H1 (cell line): ENCODE measurements at regions not wholly inside any gene's neighbourhood (a gene's known extent, or its start where the extent isn't known, plus 50 kb on each side); places are given as distances from the start of the nearest gene placed in this dataset.

ENCODE experiments used
- CTCF ChIA-PET: fragments of 300-600 bp; sonication (Branson Sonifier 250); formaldehyde crosslinking; loops from one replicate; lab custom pipeline; 2021; ENCODE audit not compliant: partially characterized antibody; lab: Charles Lee
- POLR2A ChIA-PET: fragments of 300-600 bp; sonication (Branson Sonifier 250); formaldehyde crosslinking; loops from one replicate; lab custom pipeline; 2021; ENCODE audit warnings: inconsistent platforms; ENCODE audit not compliant: partially characterized antibody; lab: Charles Lee
- DNase-seq, 2 experiments: peaks; one replicate each; pipeline versions ENCODE4 v3.0.0 to v3.0.0-alpha.2; 2010 to 2022; ENCODE audit warnings: low spot score in 2 of 2, low read depth in 1 of 2, mixed read lengths in 1 of 2
- FAIRE-seq: peaks from 2 replicates; lab custom pipeline; 2011; peaks lifted over from hg19 to GRCh38; lab: Jason Lieb, UNC
- H2AFZ ChIP-seq: 2 replicates; pipeline ENCODE4 v1.8.1; 2012; ENCODE audit warnings: low read length, inconsistent platforms
- H2AK5ac ChIP-seq: 2 replicates; pipeline ENCODE4 v1.6.1; 2013; ENCODE audit warnings: low read depth, low read length
- H2BK120ac ChIP-seq: replicated peaks from 2 replicates; pipeline ENCODE3; 2013; ENCODE audit warnings: low read depth, low read length, inconsistent platforms
- H2BK12ac ChIP-seq: 2 replicates; pipeline ENCODE4 v1.6.1; 2013; ENCODE audit warnings: low read depth, low read length
- H2BK15ac ChIP-seq: 2 replicates; pipeline ENCODE4 v1.6.1; 2013; ENCODE audit warnings: low read length
- H2BK20ac ChIP-seq: 2 replicates; pipeline ENCODE4 v1.6.1; 2013; ENCODE audit warnings: low read length
- H2BK5ac ChIP-seq: 2 replicates; pipeline ENCODE4 v1.6.1; 2013; ENCODE audit warnings: low read depth, low read length
- H3K14ac ChIP-seq: 2 replicates; pipeline ENCODE4 v1.6.1; 2013; ENCODE audit warnings: inconsistent platforms; ENCODE audit not compliant: insufficient read length
- H3K18ac ChIP-seq: 2 replicates; pipeline ENCODE4 v1.6.1; 2013; ENCODE audit warnings: low read length; ENCODE audit errors: extremely low read depth
- H3K23ac ChIP-seq: 2 replicates; pipeline ENCODE4 v1.6.1; 2013; ENCODE audit warnings: inconsistent platforms; ENCODE audit not compliant: insufficient read length
- H3K23me2 ChIP-seq: 2 replicates; pipeline ENCODE4 v1.6.1; 2013; ENCODE audit warnings: low read depth, low read length
- H3K27ac ChIP-seq: 2 replicates; pipeline ENCODE4 v1.6.1; 2011; ENCODE audit warnings: low read depth, low read length, inconsistent platforms
- H3K27me3 ChIP-seq, 4 experiments: replicated peaks in 1 of 4; 1 replicate in 1 of 4; 2 replicates in 3 of 4; pipeline versions ENCODE4 v1.6.1 to v1.8.1; 2011 to 2013; ENCODE audit warnings: low read length in 3 of 4, mild to moderate bottlenecking in 3 of 4, inconsistent platforms in 2 of 4, mixed read lengths in 2 of 4, moderate library complexity in 1 of 4; ENCODE audit not compliant: control insufficient read depth in 3 of 4, insufficient read depth in 3 of 4; ENCODE audit errors: extremely low read depth in 1 of 4
- H3K36me3 ChIP-seq, 4 experiments: 2 replicates each; pipeline versions ENCODE4 v1.6.1 to v1.8.1; 2011 to 2013; ENCODE audit warnings: mild to moderate bottlenecking in 4 of 4, low read length in 3 of 4, moderate library complexity in 2 of 4, control low read depth in 1 of 4, inconsistent platforms in 1 of 4; ENCODE audit not compliant: insufficient read depth in 4 of 4, control insufficient read depth in 2 of 4
- H3K4ac ChIP-seq: replicated peaks from 2 replicates; pipeline ENCODE3; 2013; ENCODE audit warnings: low read length, low read depth, mixed read lengths, inconsistent platforms; ENCODE audit not compliant: insufficient read length
- H3K4me1 ChIP-seq, 4 experiments: replicated peaks in 1 of 4; 1 replicate in 1 of 4; 2 replicates in 3 of 4; pipeline versions ENCODE4 v1.6.1 to v1.8.1; 2011 to 2013; ENCODE audit warnings: low read length in 3 of 4, inconsistent platforms in 2 of 4, mixed read lengths in 1 of 4; ENCODE audit not compliant: insufficient read depth in 4 of 4, control insufficient read depth in 3 of 4
- H3K4me2 ChIP-seq, 2 experiments: 2 replicates each; pipeline versions ENCODE4 v1.6.1 to v1.8.1; 2011 to 2013; ENCODE audit warnings: low read depth in 2 of 2, low read length in 2 of 2, control low read depth in 1 of 2, inconsistent platforms in 1 of 2, mild to moderate bottlenecking in 1 of 2; ENCODE audit not compliant: insufficient read depth in 1 of 2
- H3K4me3 ChIP-seq, 4 experiments: fragments of 200-600, 300-600 bp in 1 of 4; sonication (generic), shearing (Covaris generic), sonication (Bioruptor Twin) in 1 of 4; 2 replicates each; pipeline versions ENCODE4 v1.5.1 to v1.8.1; 2011 to 2016; ENCODE audit warnings: low read length in 4 of 4, low read depth in 3 of 4, control low read depth in 2 of 4, inconsistent platforms in 2 of 4, mild to moderate bottlenecking in 2 of 4, mixed read lengths in 1 of 4, moderate library complexity in 1 of 4; ENCODE audit not compliant: insufficient read depth in 2 of 4; ENCODE audit errors: extremely low read depth in 1 of 4
- H3K56ac ChIP-seq: replicated peaks from 2 replicates; pipeline ENCODE3; 2013; ENCODE audit warnings: low read depth, mild to moderate bottlenecking, mixed read lengths, low read length, inconsistent platforms; ENCODE audit not compliant: insufficient read length
- H3K79me1 ChIP-seq: 2 replicates; pipeline ENCODE4 v1.6.1; 2013; ENCODE audit warnings: low read depth, low read length, control low read depth
- H3K79me2 ChIP-seq, 2 experiments: 2 replicates each; pipeline versions ENCODE4 v1.6.1 to v1.8.1; 2012 to 2013; ENCODE audit warnings: low read length in 2 of 2, mild to moderate bottlenecking in 2 of 2, inconsistent platforms in 1 of 2; ENCODE audit not compliant: insufficient read depth in 2 of 2, control insufficient read depth in 1 of 2
- H3K9ac ChIP-seq, 4 experiments: replicated peaks in 1 of 4; 1 replicate in 1 of 4; 2 replicates in 3 of 4; pipeline versions ENCODE4 v1.6.1 to v1.8.1; 2011 to 2013; ENCODE audit warnings: low read depth in 3 of 4, low read length in 3 of 4, control low read depth in 2 of 4, mild to moderate bottlenecking in 2 of 4, moderate library complexity in 2 of 4, inconsistent platforms in 1 of 4; ENCODE audit errors: extremely low read depth in 1 of 4
- H3K9me3 ChIP-seq, 2 experiments: 2 replicates each; pipeline versions ENCODE4 v1.6.1 to v1.8.1; 2012 to 2013; ENCODE audit warnings: mild to moderate bottlenecking in 2 of 2, moderate library complexity in 2 of 2, control low read depth in 1 of 2, inconsistent platforms in 1 of 2, low read depth in 1 of 2, low read length in 1 of 2, mixed read lengths in 1 of 2; ENCODE audit not compliant: insufficient read depth in 2 of 2
- H4K20me1 ChIP-seq, 2 experiments: replicated peaks in 1 of 2; 2 replicates each; pipeline versions ENCODE3 to v1.8.1; 2011 to 2013; ENCODE audit warnings: inconsistent platforms in 2 of 2, low read length in 2 of 2, mild to moderate bottlenecking in 1 of 2; ENCODE audit not compliant: insufficient read depth in 2 of 2, control insufficient read depth in 1 of 2
- H4K5ac ChIP-seq: 2 replicates; pipeline ENCODE4 v1.6.1; 2013; ENCODE audit warnings: low read length, low read depth, mixed read lengths, inconsistent platforms; ENCODE audit not compliant: insufficient read length
- H4K8ac ChIP-seq: 2 replicates; pipeline ENCODE4 v1.8.0; 2013; ENCODE audit warnings: mild to moderate bottlenecking, moderate library complexity, low read length, inconsistent platforms; ENCODE audit not compliant: insufficient read depth; ENCODE audit errors: extremely low read depth
- H4K91ac ChIP-seq: replicated peaks from 2 replicates; pipeline ENCODE3; 2013; ENCODE audit warnings: low read length, mixed read lengths, inconsistent platforms; ENCODE audit not compliant: insufficient read length
- CEBPB ChIP-seq: IDR thresholded peaks from 2 replicates; pipeline ENCODE4 v1.6.1; 2012; ENCODE audit warnings: low read depth, low read length
- CTCF ChIP-seq, 3 experiments: IDR thresholded peaks; 1 replicate in 2 of 3; 2 replicates in 1 of 3; pipeline versions ENCODE4 v1.5.1 to v1.6.1; 2011; ENCODE audit warnings: low read length in 3 of 3, mild to moderate bottlenecking in 3 of 3, inconsistent platforms in 2 of 3, low read depth in 1 of 3, moderate library complexity in 1 of 3; ENCODE audit not compliant: insufficient read depth in 1 of 3; ENCODE audit errors: control extremely low read depth in 1 of 3
- GTF2F1 ChIP-seq: IDR thresholded peaks from 2 replicates; pipeline ENCODE4 v1.6.1; 2012; ENCODE audit warnings: low read depth, low read length, improper control_type of control experiment, borderline replicate concordance
- HDAC6 ChIP-seq: IDR thresholded peaks from one replicate; pipeline ENCODE4 v1.7.1; 2012; ENCODE audit warnings: low read depth, mild to moderate bottlenecking, inconsistent platforms, low read length, moderate library complexity
- KDM1A ChIP-seq: fragments of 200-600, 300-600 bp; sonication (generic); IDR thresholded peaks from 2 replicates; pipeline ENCODE4 v1.7.1; 2016; ENCODE audit warnings: mild to moderate bottlenecking, low read length, borderline replicate concordance
- NRF1 ChIP-seq: IDR thresholded peaks from 2 replicates; pipeline ENCODE4 v1.6.1; 2011; ENCODE audit warnings: mild to moderate bottlenecking, low read depth, low read length, improper control_type of control experiment
- RFX5 ChIP-seq: IDR thresholded peaks from 2 replicates; pipeline ENCODE4 v1.6.1; 2011; ENCODE audit warnings: low read depth, low read length, improper control_type of control experiment, borderline replicate concordance
- SP4 ChIP-seq: IDR thresholded peaks from 2 replicates; pipeline ENCODE4 v1.6.1; 2012; ENCODE audit warnings: low read length, inconsistent platforms
- TBP ChIP-seq: IDR thresholded peaks from 2 replicates; pipeline ENCODE4 v1.6.1; 2011; ENCODE audit warnings: low read depth, low read length, improper control_type of control experiment

GRCh38 chr9:82474235-82474634, 485.7 kb downstream of the SPATA31D1 start:
- FAIRE-seq (no peak), DNase-seq (no peak)
- no peak overlapping the region for H2AFZ ChIP-seq
- H3K27me3 ChIP-seq, result no peaks in the 10 kb centered on the region
- no peak overlapping the region for H3K4me3 ChIP-seq
- H3K4me2 ChIP-seq, result no peak overlapping the region
- H3K79me2 ChIP-seq, result no peaks in the 10 kb centered on the region
- no peak overlapping the region for H2BK120ac ChIP-seq
- H2BK5ac ChIP-seq, result no peak overlapping the region
- H3K14ac ChIP-seq, result no peak overlapping the region
- no peak overlapping the region for H4K91ac ChIP-seq
- no peak for TF ChIP-seq RFX5
- no peak for TF ChIP-seq TBP
- no peak for TF ChIP-seq GTF2F1
- no peak for TF ChIP-seq CEBPB
- TF ChIP-seq KDM1A, result no peak
- no peak for TF ChIP-seq NRF1
- no peak for TF ChIP-seq HDAC6
- no peak for TF ChIP-seq CTCF (IDR thresholded peaks at IDR 0.05; ENCODE audit: control extremely low read depth in 1 of 3, insufficient read depth in 1 of 3, low read depth in 1 of 3, low read length in 3 of 3)
- TF ChIP-seq SP4, result no peak
- H3K23me2 ChIP-seq, result no peaks in the 10 kb centered on the region
- no peak overlapping the region for H4K5ac ChIP-seq
- H3K23ac ChIP-seq, result no peak overlapping the region
- no peak overlapping the region for H3K9ac ChIP-seq
- ChIA-PET POLR2A (no interaction called here), CTCF (interaction anchor here (1.2 kb wide), 1 partner anchor 9 kb away, joined by 3 read pairs; no protein-coding TSS in a partner anchor)
- H3K18ac ChIP-seq, result no peak overlapping the region
- no peaks in the 10 kb centered on the region for H3K36me3 ChIP-seq
- H3K9me3 ChIP-seq, result no peaks in the 10 kb centered on the region
- no peak overlapping the region for H3K27ac ChIP-seq
- H4K8ac ChIP-seq, result no peak overlapping the region
- H2BK15ac ChIP-seq, result no peak overlapping the region
- H3K4me1 ChIP-seq, result no peaks in the 10 kb centered on the region
- no peaks in the 10 kb centered on the region for H4K20me1 ChIP-seq
- H2BK12ac ChIP-seq, result no peak overlapping the region
- no peak overlapping the region for H2BK20ac ChIP-seq
- H3K79me1 ChIP-seq, result no peaks in the 10 kb centered on the region
- no peak overlapping the region for H3K4ac ChIP-seq
- no peak overlapping the region for H2AK5ac ChIP-seq
- H3K56ac ChIP-seq, result no peak overlapping the region
